B cell (primary cell): ENCODE measurements at regions not wholly inside any gene's neighbourhood (a gene's known extent, or its start where the extent isn't known, plus 50 kb on each side); places are given as distances from the start of the nearest gene placed in this dataset.
A peak's percentile ranks its signal among the peaks of the same experiment; 100 is the strongest.

Experiments
- ATAC-seq: fragments of 200-7000 bp; cut with Tn5 transposase; one replicate; pipeline ENCODE4 v1.10.0; 2021; ENCODE audit warnings: low read depth, mild to moderate bottlenecking, moderate number of reproducible peaks, moderate library complexity
- CTCF ChIA-PET: fragments of 350-600 bp; sonication (Branson Sonifier 250); formaldehyde crosslinking; loops from one replicate; lab custom pipeline; 2021; ENCODE audit warnings: antibody characterized with exemption, inconsistent platforms; lab: Charles Lee
- POLR2A ChIA-PET: fragments of 350-600 bp; sonication (Branson Sonifier 250); formaldehyde crosslinking; loops from one replicate; lab custom pipeline; 2021; ENCODE audit warnings: antibody characterized with exemption; lab: Charles Lee
- DNase-seq: peaks from one replicate; pipeline ENCODE4 v3.0.0; 2013
- H2AFZ ChIP-seq: 2 replicates; pipeline ENCODE4 v1.6.1; 2012; ENCODE audit warnings: mild to moderate bottlenecking, low read depth, low read length; ENCODE audit not compliant: insufficient read depth, poor library complexity, severe bottlenecking
- H3K27ac ChIP-seq, 2 donors: 1 replicate in 1 of 2; 2 replicates in 1 of 2; pipeline ENCODE4 v1.5.1; 2012 to 2013; ENCODE audit warnings: low read length in 2 of 2, mild to moderate bottlenecking in 2 of 2, moderate library complexity in 1 of 2
- H3K27me3 ChIP-seq, 4 experiments: fragments of 200-600 bp in 1 of 4; sonication (generic) in 1 of 4; replicated peaks in 1 of 4; 1 replicate in 2 of 4; 2 replicates in 2 of 4; pipeline versions ENCODE4 v1.6.1 to v1.7.0; 2013 to 2016; ENCODE audit warnings: low read length in 3 of 4, mild to moderate bottlenecking in 2 of 4, mixed read lengths in 1 of 4, moderate library complexity in 1 of 4; ENCODE audit not compliant: insufficient read depth in 4 of 4, control insufficient read depth in 3 of 4; ENCODE audit errors: control extremely low read depth in 1 of 4
- H3K36me3 ChIP-seq, 2 experiments: replicated peaks in 1 of 2; 1 replicate in 1 of 2; 2 replicates in 1 of 2; pipeline versions ENCODE4 v1.6.1 to v1.7.1; 2013; ENCODE audit warnings: low read length in 1 of 2; ENCODE audit not compliant: insufficient read depth in 2 of 2, control insufficient read depth in 1 of 2; ENCODE audit errors: control extremely low read depth in 1 of 2, extremely low read depth in 1 of 2
- H3K4me1 ChIP-seq, 2 donors: fragments of 200-600 bp in 1 of 2; sonication (generic) in 1 of 2; 1 replicate in 1 of 2; 2 replicates in 1 of 2; pipeline versions ENCODE4 v1.5.1 to v1.6.1; 2013 to 2017; ENCODE audit warnings: low read length in 2 of 2; ENCODE audit not compliant: control insufficient read depth in 2 of 2, insufficient read depth in 2 of 2
- H3K4me2 ChIP-seq: replicated peaks from 2 replicates; pipeline ENCODE3; 2012; ENCODE audit warnings: mild to moderate bottlenecking, low read depth, low read length; ENCODE audit not compliant: poor library complexity, severe bottlenecking
- H3K4me3 ChIP-seq, 5 experiments: fragments of 200-600 bp in 1 of 5; sonication (generic) in 1 of 5; 1 replicate in 3 of 5; 2 replicates in 2 of 5; pipeline versions ENCODE4 v1.5.1 to v1.7.0; 2011 to 2016; ENCODE audit warnings: low read length in 4 of 5, mild to moderate bottlenecking in 4 of 5, low read depth in 2 of 5, control low read depth in 1 of 5, moderate library complexity in 1 of 5; ENCODE audit not compliant: insufficient read depth in 1 of 5; ENCODE audit errors: control extremely low read depth in 1 of 5, extremely low read depth in 1 of 5
- H3K79me2 ChIP-seq: fragments of 200-600 bp; sonication (generic); one replicate; pipeline ENCODE4 v1.6.0; 2016; ENCODE audit warnings: low read length; ENCODE audit not compliant: control insufficient read depth, insufficient read depth
- H3K9ac ChIP-seq: fragments of 200-600 bp; sonication (generic); 2 replicates; pipeline ENCODE4 v1.6.1; 2017; ENCODE audit warnings: mild to moderate bottlenecking, low read length, moderate library complexity
- H3K9me3 ChIP-seq, 3 donors: one replicate each; pipeline versions ENCODE4 v1.6.1 to v1.7.1; 2013; ENCODE audit warnings: low read length in 2 of 3; ENCODE audit not compliant: control insufficient read depth in 2 of 3, insufficient read depth in 1 of 3; ENCODE audit errors: control extremely low read depth in 1 of 3
- H4K20me1 ChIP-seq: 2 replicates; pipeline ENCODE4 v1.6.0; 2012; ENCODE audit warnings: mild to moderate bottlenecking, low read length; ENCODE audit not compliant: insufficient read depth, control insufficient read depth, poor library complexity, severe bottlenecking
- H3K27ac Mint-ChIP-seq: one replicate; pipeline ENCODE4 v1.8.0; 2021; ENCODE audit warnings: mixed read lengths
- H3K27me3 Mint-ChIP-seq: one replicate; pipeline ENCODE4 v1.8.0; 2021; ENCODE audit warnings: mixed read lengths
- H3K4me1 Mint-ChIP-seq: one replicate; pipeline ENCODE4 v1.8.0; 2021; ENCODE audit warnings: mixed read lengths
- H3K4me3 Mint-ChIP-seq: one replicate; pipeline ENCODE4 v1.8.0; 2021; ENCODE audit warnings: mixed read lengths
- H3K9me3 Mint-ChIP-seq: one replicate; pipeline ENCODE4 v1.8.0; 2022; ENCODE audit warnings: mixed read lengths; ENCODE audit not compliant: insufficient read depth
- CTCF ChIP-seq: fragments of 200-600 bp; IDR thresholded peaks from one replicate; pipeline ENCODE4 v1.8.0; 2022; ENCODE audit warnings: antibody characterized with exemption, mild to moderate bottlenecking
- EZH2 ChIP-seq: IDR thresholded peaks from 2 replicates; pipeline ENCODE4 v1.6.1; 2012; ENCODE audit warnings: borderline replicate concordance, low read depth, mild to moderate bottlenecking, moderate library complexity, low read length; ENCODE audit not compliant: insufficient read depth, poor library complexity, severe bottlenecking
- WGBS: methylation state at CpG from one replicate; pipeline ENCODE4 v1.1.5; 2013; ENCODE audit warnings: missing lambda C conversion rate; ENCODE audit not compliant: insufficient coverage; 5-methylcytosine and 5-hydroxymethylcytosine counted together
- intact Hi-C: fragments of 100-400 bp; cut with micrococcal nuclease; formaldehyde crosslinking; loops from one replicate; pipeline ENCODE4 v1.10.0; 2022

- Histone ChIP-seq H2AFZ (no peak overlapping the region), H4K20me1 (no peaks in the 10 kb centered on the region), H3K9ac (no peak overlapping the region), H3K27ac (no peak overlapping the region), H3K27me3 (no peaks in the 10 kb centered on the region), H3K4me1 (peaks cover 0 to 3% of the 10 kb centered on the region in 2 donors), H3K4me3 (no peak overlapping the region), H3K4me2 (no peak overlapping the region), H3K9me3 (no peaks in the 10 kb centered on the region), H3K79me2 (no peaks in the 10 kb centered on the region), H3K36me3 (no peaks in the 10 kb centered on the region)
- ChIA-PET POLR2A (no interaction called here), CTCF (no interaction called here)
- intact Hi-C loops = no loop called here
- Mint-ChIP-seq H3K27me3 (peaks cover 10% of the 10 kb centered on the region), H3K4me3 (no peak overlapping the region), H3K4me1 (peaks cover 3% of the 10 kb centered on the region), H3K27ac (no peak overlapping the region), H3K9me3 (no peaks in the 10 kb centered on the region)
- no peak for ATAC-seq
- TF ChIP-seq EZH2 (no peak), CTCF (no peak)
- WGBS = 91% methylated on average over 1 of the region's 4 CpGs
- DNase-seq = no peak
These were observed 72.7 kb upstream of the FAM174B start for GRCh38 chr15:92728266-92728665.

GRCh38 chr15:92733090-92733933 lies 77.7 kb upstream of the FAM174B start:
- H3K9ac ChIP-seq = peak overlapping the region; percentile 58
- ChIA-PET POLR2A (no interaction called here), CTCF (no interaction called here)
- H2AFZ ChIP-seq = peak overlapping the region; percentile 49
- peaks cover 24% of the 10 kb centered on the region for H3K27me3 Mint-ChIP-seq
- 83% methylated on average over 6 of the region's 12 CpGs for WGBS
- peaks cover under 1% of the 10 kb centered on the region for H3K4me1 Mint-ChIP-seq
- ATAC-seq (no peak), DNase-seq (peak; percentile 14)
- no peak for TF ChIP-seq CTCF
- no peak for TF ChIP-seq EZH2
- no peak overlapping the region for H3K27ac Mint-ChIP-seq
- intact Hi-C loops = no loop called here
- H4K20me1 ChIP-seq = no peaks in the 10 kb centered on the region
- H3K4me2 ChIP-seq = peak overlapping the region; percentile 54
- H3K4me1 ChIP-seq = peaks cover 6 to 10% of the 10 kb centered on the region in 2 donors
- H3K27ac ChIP-seq = no peak overlapping the region
- H3K79me2 ChIP-seq = no peaks in the 10 kb centered on the region
- H3K4me3 Mint-ChIP-seq = peak overlapping the region; percentile 60
- H3K4me3 ChIP-seq = peak overlapping the region in 2 of 5 experiments; percentile 39 to 44
- H3K9me3 Mint-ChIP-seq = no peaks in the 10 kb centered on the region
- no peaks in the 10 kb centered on the region for H3K36me3 ChIP-seq
- H3K27me3 ChIP-seq = peaks cover 0 to 13% (median 7%) of the 10 kb centered on the region in 4 experiments
- peaks cover 0 to 2% (median 0%) of the 10 kb centered on the region in 3 donors for H3K9me3 ChIP-seq
